Suprapubic skin (tissue), 3 donors: ENCODE measurements at regions not wholly inside any gene's neighbourhood (a gene's known extent, or its start where the extent isn't known, plus 50 kb on each side); places are given as distances from the start of the nearest gene placed in this dataset.

Experiments used
- POLR2A ChIP-seq, 2 donors: fragments of 450-650 bp; IDR thresholded peaks; one replicate each; pipeline ENCODE4 v1.6.1; 2017; ENCODE audit warnings: antibody characterized with exemption in 2 of 2, mild to moderate bottlenecking in 2 of 2, moderate library complexity in 2 of 2
- TF ChIP-seq, protein P1 (sequence below), 2 donors: fragments of 200-600 bp in 1 of 2; fragments of 450-650 bp in 1 of 2; sonication (generic) in 1 of 2; IDR thresholded peaks; one replicate each; pipeline ENCODE4 v1.5.1; 2016 to 2019; ENCODE audit warnings: antibody characterized with exemption in 2 of 2, mild to moderate bottlenecking in 1 of 2, moderate library complexity in 1 of 2

DNA sequence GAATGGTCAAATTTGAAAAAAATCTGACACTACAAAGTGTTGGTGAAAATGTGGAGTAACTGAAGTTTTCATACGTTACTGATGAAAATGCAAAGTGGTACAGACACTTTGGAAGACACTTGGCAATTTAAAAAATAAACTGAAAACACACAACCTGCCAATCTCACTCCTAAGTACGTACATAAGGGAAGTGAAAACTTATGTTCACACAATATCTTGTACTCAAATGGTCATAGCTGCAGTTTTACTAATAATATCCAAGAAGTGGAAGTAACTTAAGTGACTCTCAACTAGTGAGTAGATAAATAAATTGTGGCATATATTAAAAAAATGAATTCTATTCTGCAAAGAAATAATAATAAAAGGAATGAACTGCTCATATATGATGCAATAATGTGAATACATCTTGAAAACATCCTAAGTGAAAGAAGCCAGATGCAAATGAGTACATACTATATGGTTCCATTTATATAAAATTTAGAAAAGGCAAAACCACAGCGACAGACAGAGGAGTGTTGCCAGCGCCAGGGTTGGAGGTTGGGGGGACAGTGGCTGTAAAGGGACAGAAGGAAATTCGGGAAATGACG lies 198.2 kb downstream of the ERMARD start:
- no peak for TF ChIP-seq POLR2A (IDR thresholded peaks at IDR 0.05)
- TF ChIP-seq, protein P1, sequence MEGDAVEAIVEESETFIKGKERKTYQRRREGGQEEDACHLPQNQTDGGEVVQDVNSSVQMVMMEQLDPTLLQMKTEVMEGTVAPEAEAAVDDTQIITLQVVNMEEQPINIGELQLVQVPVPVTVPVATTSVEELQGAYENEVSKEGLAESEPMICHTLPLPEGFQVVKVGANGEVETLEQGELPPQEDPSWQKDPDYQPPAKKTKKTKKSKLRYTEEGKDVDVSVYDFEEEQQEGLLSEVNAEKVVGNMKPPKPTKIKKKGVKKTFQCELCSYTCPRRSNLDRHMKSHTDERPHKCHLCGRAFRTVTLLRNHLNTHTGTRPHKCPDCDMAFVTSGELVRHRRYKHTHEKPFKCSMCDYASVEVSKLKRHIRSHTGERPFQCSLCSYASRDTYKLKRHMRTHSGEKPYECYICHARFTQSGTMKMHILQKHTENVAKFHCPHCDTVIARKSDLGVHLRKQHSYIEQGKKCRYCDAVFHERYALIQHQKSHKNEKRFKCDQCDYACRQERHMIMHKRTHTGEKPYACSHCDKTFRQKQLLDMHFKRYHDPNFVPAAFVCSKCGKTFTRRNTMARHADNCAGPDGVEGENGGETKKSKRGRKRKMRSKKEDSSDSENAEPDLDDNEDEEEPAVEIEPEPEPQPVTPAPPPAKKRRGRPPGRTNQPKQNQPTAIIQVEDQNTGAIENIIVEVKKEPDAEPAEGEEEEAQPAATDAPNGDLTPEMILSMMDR (IDR thresholded peaks at IDR 0.05), result no peak
